ENCODE measurements at regions not wholly inside any gene's neighbourhood (a gene's known extent, or its start where the extent isn't known, plus 50 kb on each side); places are given as distances from the start of the nearest gene placed in this dataset.

DNA sequence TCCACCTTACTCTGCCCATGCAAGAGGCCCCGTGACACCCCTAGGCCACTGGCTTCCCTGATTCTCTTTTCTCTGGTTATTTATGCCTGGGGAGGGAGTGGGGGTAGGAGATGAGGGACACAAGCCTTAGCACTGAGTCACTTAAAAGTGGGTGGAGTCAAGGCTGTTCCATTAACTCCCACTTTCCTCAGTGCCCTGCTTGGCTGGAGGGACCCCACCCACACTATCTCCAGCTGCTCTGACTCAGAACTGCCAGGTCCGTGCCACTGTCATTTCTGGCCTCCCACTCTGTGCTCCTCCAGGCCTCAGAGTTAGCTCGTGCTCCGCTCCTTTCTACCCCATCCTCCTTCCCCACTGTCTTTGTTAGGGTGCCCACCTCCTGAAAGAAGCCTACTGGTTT, 113.4 kb upstream of the UQCRFS1 start:
- TF ChIP-seq POLR2A (IDR thresholded peaks at IDR 0.05): no peak
- TF ChIP-seq, protein P1, sequence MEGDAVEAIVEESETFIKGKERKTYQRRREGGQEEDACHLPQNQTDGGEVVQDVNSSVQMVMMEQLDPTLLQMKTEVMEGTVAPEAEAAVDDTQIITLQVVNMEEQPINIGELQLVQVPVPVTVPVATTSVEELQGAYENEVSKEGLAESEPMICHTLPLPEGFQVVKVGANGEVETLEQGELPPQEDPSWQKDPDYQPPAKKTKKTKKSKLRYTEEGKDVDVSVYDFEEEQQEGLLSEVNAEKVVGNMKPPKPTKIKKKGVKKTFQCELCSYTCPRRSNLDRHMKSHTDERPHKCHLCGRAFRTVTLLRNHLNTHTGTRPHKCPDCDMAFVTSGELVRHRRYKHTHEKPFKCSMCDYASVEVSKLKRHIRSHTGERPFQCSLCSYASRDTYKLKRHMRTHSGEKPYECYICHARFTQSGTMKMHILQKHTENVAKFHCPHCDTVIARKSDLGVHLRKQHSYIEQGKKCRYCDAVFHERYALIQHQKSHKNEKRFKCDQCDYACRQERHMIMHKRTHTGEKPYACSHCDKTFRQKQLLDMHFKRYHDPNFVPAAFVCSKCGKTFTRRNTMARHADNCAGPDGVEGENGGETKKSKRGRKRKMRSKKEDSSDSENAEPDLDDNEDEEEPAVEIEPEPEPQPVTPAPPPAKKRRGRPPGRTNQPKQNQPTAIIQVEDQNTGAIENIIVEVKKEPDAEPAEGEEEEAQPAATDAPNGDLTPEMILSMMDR (IDR thresholded peaks at IDR 0.05 in 4 of 5, conservative IDR thresholded peaks at IDR 0.05 in 1 of 5): no peak

Measured in gastrocnemius medialis (tissue), 4 donors.